LNCAP (cell line): ENCODE measurements at regions not wholly inside any gene's neighbourhood (a gene's known extent, or its start where the extent isn't known, plus 50 kb on each side); places are given as distances from the start of the nearest gene placed in this dataset.

Experiments used
- TF ChIP-seq, protein P1 (sequence below): fragments of 450-650 bp; IDR thresholded peaks from 2 replicates; pipeline ENCODE4 v1.5.1; 2017; ENCODE audit warnings: mild to moderate bottlenecking

DNA sequence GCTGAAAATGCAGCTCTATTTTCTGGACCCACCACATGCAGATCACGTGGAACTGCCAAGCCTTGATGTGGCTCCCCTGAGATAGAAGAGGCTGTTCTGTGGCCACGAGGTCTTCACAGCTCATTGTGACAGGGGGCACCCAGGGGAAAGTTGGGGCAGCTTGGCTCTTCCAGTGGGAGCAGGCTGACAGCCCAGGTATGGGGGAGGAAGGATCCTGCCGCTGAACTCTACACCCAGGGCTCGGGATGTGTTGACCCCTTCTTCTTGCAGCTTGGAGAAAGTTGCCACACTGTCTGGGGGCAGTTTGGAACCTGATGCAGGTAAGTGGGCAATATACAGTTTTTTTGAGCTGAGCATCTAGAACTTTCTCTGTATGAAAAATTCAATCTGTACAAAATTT lies 133.6 kb upstream of the PITX1 start:
- TF ChIP-seq, protein P1, sequence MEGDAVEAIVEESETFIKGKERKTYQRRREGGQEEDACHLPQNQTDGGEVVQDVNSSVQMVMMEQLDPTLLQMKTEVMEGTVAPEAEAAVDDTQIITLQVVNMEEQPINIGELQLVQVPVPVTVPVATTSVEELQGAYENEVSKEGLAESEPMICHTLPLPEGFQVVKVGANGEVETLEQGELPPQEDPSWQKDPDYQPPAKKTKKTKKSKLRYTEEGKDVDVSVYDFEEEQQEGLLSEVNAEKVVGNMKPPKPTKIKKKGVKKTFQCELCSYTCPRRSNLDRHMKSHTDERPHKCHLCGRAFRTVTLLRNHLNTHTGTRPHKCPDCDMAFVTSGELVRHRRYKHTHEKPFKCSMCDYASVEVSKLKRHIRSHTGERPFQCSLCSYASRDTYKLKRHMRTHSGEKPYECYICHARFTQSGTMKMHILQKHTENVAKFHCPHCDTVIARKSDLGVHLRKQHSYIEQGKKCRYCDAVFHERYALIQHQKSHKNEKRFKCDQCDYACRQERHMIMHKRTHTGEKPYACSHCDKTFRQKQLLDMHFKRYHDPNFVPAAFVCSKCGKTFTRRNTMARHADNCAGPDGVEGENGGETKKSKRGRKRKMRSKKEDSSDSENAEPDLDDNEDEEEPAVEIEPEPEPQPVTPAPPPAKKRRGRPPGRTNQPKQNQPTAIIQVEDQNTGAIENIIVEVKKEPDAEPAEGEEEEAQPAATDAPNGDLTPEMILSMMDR: no peak

DNA sequence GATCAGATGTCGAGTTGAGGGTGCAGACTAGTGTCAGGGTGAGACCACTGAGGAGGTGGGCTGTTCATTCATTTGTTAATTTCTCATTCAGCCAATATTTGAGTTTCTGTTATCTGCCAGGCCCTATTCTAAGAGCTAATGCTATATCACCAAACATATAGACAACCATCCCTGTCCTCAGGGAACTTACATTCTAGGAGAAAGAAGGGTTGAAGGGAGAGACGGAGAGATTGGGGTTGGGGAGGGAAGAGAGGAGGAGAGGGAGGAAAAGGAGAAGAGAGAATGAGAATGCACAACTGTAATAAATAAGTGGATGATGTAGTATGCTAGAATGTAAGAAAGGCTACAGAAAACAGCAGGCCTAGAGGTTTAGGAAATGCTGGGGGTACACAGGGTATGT lies 129.9 kb upstream of the PITX1 start:
- TF ChIP-seq, protein P1: no peak

DNA sequence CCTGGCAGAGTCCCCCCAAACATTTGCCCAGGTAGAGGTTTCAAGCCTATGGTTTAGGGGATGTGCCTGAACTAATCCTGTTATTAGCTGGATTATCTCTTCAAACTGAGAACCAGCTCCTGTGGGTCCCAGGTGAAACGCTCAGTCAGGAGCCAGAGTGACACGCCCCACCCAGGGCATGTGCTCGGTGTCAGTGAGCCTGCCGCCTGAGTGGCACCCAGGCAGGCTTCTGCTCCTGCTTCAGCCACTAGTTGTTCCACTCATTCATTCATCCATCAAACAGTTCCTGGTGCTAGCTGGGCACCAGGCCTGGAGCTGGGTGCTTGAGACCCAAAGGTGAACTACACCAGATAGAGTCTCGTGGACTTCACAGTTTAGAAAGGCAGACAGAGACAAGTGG lies 129.4 kb upstream of the PITX1 start:
- TF ChIP-seq, protein P1: no peak

DNA sequence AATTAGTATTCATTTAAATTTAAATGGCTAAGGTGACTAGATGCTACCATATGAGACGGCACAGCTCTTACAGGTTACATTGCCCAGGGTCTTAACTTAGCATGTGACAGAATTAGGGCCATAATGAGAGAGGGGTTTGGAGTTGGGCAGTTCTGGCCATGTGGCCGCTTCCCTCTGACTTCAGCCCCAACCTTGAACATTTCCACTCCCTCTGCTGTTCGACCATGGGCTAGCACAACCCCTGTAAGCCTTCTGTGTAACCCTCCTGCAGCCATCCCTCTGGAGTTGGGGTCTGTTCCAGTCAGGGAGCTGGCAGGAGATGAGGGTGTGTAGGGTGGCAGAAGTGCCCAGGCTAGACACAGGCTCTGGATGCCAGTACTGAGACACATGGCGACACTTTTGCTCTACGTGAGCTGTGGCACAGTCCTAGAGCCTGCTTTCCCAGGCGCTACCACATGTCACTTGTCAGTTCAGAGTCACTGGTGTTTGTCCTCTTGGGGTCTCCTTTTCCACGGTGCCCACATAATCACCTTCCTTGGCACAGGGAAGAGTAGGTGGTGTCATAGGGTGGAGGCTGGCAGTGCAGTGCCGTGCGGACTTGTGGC lies 128.7 kb upstream of the PITX1 start:
- TF ChIP-seq, protein P1: no peak

DNA sequence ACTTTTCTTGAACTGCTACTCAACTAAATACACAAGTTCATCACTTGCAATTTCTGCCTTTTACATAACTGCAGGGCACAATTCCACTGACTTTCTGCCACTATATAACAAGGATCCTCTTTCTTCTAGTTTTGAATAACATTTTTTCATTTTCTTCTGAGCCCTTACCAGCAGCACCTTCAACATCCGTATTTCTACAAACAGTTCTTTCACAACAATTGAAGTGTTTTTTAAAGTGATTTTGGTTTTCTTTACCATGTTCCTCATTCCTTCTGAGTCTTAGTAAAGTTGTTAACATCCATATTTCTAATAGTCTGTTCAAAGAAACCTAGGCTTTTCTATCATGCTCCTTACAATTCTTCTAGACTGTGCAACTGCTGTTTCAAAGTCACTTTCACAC lies 127.2 kb upstream of the PITX1 start:
- TF ChIP-seq, protein P1: no peak

DNA sequence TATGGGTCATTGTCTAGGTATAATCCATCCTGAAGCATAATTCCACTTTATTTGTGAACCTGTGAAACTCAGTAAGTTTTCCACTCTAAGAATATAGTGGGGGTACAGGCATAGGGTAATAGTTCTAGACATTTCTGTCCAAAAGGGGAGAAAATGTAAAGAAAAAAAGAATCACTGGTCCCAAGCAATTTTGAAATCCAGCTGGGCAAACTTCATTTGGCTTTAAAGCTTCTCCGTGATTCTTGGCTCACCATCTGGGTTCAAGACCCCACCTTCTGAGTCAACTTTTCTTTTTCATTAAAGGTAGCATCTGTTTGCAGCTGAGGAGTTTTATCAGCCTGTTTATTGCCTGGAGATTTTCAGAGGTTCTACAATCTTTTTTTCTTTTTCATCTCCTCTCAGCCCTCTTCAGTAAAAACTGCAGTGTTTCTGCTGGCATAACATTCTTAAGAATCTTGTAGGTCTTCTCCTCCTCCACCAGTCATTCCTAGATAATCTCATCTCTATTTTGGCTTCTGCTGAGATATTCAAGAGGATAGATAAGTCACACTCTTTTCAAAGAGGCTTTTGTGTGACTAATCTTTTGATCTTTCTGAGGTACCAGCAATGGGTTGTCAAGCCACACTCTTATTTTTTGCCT lies 126.1 kb upstream of the PITX1 start:
- TF ChIP-seq, protein P1: no peak

DNA sequence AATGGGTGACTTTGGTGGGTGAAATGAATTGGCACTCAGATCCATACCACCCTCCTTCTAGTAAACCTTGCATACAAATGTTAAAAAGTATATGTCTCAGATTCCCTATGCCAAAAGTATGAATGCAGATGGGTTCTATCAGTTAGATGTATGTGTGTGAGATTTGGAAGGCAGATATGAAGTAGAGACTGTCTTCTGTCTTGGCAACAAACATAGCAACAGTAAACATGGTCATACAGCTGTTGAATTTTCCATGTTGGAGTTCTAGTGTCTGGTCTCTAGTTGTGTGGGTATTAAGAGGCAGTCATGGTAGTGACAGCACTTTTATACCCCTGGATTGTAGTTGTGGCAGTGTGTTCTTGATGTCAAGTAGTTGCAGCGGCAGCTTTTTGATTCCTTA lies 125.6 kb upstream of the PITX1 start:
- TF ChIP-seq, protein P1: no peak
